OCI-LY3 (cell line): ENCODE measurements at regions not wholly inside any gene's neighbourhood (a gene's known extent, or its start where the extent isn't known, plus 50 kb on each side); places are given as distances from the start of the nearest gene placed in this dataset.

ENCODE experiments used
- H2AFZ ChIP-seq: fragments of 200-600, 300-600 bp; shearing (Covaris generic); 2 replicates; pipeline ENCODE4 v1.6.0; 2014; ENCODE audit warnings: antibody characterized with exemption, low read depth, low read length
- H3K27ac ChIP-seq: fragments of 200-600, 300-600 bp; sonication (generic); 2 replicates; pipeline ENCODE4 v1.5.1; 2014; ENCODE audit warnings: mild to moderate bottlenecking, low read length, moderate library complexity, mixed read lengths
- H3K27me3 ChIP-seq: fragments of 200-600, 300-600 bp; sonication (generic); 2 replicates; pipeline ENCODE4 v1.6.1; 2014; ENCODE audit warnings: low read depth, low read length, mixed read lengths
- H3K36me3 ChIP-seq: fragments of 200-600, 300-600 bp; sonication (generic); replicated peaks from 2 replicates; pipeline ENCODE3; 2014; ENCODE audit warnings: low read depth, low read length, mixed read lengths
- H3K4me1 ChIP-seq: fragments of 300-600, 200-600 bp; sonication (generic); 2 replicates; pipeline ENCODE4 v1.6.1; 2014; ENCODE audit warnings: low read length, mixed read lengths
- H3K4me2 ChIP-seq: fragments of 200-600, 300-600 bp; sonication (generic); 2 replicates; pipeline ENCODE4 v1.6.1; 2014; ENCODE audit warnings: low read length, mixed read lengths
- H3K4me3 ChIP-seq: fragments of 300-600, 200-600 bp; sonication (generic); 2 replicates; pipeline ENCODE4 v1.5.1; 2014; ENCODE audit warnings: antibody characterized with exemption, mild to moderate bottlenecking, low read length, moderate library complexity
- H3K79me2 ChIP-seq: fragments of 300-600, 200-600 bp; shearing (Covaris generic); 2 replicates; pipeline ENCODE4 v1.6.1; 2014; ENCODE audit warnings: mild to moderate bottlenecking, low read length, mixed read lengths
- H3K9ac ChIP-seq: fragments of 300-600, 200-600 bp; shearing (Covaris generic); 2 replicates; pipeline ENCODE4 v1.6.0; 2014; ENCODE audit warnings: mild to moderate bottlenecking, low read length, moderate library complexity
- H3K9me3 ChIP-seq: fragments of 200-600, 300-600 bp; shearing (Covaris generic); 2 replicates; pipeline ENCODE4 v1.6.1; 2014; ENCODE audit warnings: low read length, mixed read lengths; ENCODE audit not compliant: insufficient read depth
- H4K20me1 ChIP-seq: fragments of 200-600, 300-600 bp; sonication (generic); 2 replicates; pipeline ENCODE4 v1.6.1; 2016; ENCODE audit warnings: low read length, mixed read lengths; ENCODE audit not compliant: insufficient read depth
- EZH2phosphoT487 ChIP-seq: fragments of 200-600 bp; shearing (Covaris generic); IDR thresholded peaks from 2 replicates; pipeline ENCODE4 v1.6.1; 2018; ENCODE audit warnings: antibody characterized with exemption, mixed run types, low read depth
- TF ChIP-seq, protein P1 (sequence below): fragments of 200-600, 300-600 bp; sonication (generic); IDR thresholded peaks from 2 replicates; pipeline ENCODE4 v1.5.1; 2014; ENCODE audit warnings: antibody characterized with exemption, low read length, low read depth

DNA sequence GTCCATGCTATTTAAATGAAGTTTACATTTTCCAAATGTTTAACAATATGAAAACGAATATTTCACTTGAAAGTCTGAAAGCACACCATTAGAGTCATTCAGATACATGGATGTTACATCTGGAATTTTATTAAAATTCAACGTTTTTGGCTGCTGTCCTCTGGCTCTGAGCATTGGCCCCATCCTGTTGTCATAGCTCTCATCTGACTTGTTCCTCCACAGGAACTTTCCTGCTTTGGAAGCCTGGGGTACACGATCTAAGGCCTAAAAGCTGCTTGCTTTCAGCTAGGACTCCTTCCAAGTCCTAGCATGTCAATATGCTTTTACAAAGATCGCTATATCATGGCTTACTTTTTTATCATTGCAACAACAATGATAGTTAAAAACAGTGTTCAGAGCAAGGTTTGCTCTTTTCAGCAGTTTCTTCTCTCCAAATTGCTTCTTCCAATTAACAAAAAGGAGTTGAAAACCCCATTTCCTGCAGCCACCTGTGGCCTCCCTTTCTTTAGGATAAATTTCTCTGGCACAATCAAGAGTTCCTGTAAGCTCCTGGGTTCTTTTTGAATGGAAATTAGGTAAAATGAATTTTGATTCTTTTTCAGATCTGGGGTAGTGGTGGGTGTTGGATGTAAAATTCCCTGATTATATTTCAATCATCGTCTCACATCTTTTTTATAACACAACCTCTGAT lies 413.4 kb upstream of the AGA start:
- Histone ChIP-seq H3K4me2 (no peak overlapping the region), H3K27ac (no peak overlapping the region), H2AFZ (no peak overlapping the region)

DNA sequence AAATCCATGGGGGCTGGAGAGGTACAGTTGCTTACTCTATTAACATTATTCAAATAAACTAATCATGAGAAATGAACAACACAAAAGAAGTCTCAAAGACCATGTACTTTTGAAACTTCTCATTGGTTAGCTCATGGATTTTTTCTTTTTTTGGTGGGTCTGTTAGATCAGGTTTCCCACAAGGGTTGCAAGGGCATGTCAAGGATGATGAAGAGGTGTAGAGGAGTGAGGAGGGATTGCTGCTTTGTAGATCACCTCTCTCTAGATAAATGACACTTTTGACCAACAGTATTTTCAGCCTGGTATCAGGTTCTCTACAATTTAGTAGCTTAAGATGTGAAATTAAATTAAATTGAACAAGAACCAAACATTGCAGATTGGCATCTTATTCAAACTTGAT lies 417.9 kb upstream of the AGA start:
- TF ChIP-seq EZH2phosphoT487: no peak
- TF ChIP-seq, protein P1, sequence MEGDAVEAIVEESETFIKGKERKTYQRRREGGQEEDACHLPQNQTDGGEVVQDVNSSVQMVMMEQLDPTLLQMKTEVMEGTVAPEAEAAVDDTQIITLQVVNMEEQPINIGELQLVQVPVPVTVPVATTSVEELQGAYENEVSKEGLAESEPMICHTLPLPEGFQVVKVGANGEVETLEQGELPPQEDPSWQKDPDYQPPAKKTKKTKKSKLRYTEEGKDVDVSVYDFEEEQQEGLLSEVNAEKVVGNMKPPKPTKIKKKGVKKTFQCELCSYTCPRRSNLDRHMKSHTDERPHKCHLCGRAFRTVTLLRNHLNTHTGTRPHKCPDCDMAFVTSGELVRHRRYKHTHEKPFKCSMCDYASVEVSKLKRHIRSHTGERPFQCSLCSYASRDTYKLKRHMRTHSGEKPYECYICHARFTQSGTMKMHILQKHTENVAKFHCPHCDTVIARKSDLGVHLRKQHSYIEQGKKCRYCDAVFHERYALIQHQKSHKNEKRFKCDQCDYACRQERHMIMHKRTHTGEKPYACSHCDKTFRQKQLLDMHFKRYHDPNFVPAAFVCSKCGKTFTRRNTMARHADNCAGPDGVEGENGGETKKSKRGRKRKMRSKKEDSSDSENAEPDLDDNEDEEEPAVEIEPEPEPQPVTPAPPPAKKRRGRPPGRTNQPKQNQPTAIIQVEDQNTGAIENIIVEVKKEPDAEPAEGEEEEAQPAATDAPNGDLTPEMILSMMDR: no peak
- H4K20me1 ChIP-seq: no peaks in the 10 kb centered on the region
- H3K4me2 ChIP-seq: no peak overlapping the region
- no peaks in the 10 kb centered on the region for H3K36me3 ChIP-seq
- no peaks in the 10 kb centered on the region for H3K9me3 ChIP-seq
- H2AFZ ChIP-seq: no peak overlapping the region
- H3K4me1 ChIP-seq: no peaks in the 10 kb centered on the region
- no peak overlapping the region for H3K27ac ChIP-seq
- H3K4me3 ChIP-seq: no peak overlapping the region
- no peaks in the 10 kb centered on the region for H3K79me2 ChIP-seq
- H3K9ac ChIP-seq: no peak overlapping the region
- H3K27me3 ChIP-seq: no peaks in the 10 kb centered on the region

More for the DNA sequence above, 413.4 kb upstream of the AGA start:
- no peaks in the 10 kb centered on the region for H3K36me3 ChIP-seq
- H3K4me1 ChIP-seq: no peaks in the 10 kb centered on the region
- no peaks in the 10 kb centered on the region for H4K20me1 ChIP-seq
- H3K9me3 ChIP-seq: no peaks in the 10 kb centered on the region
- H3K27me3 ChIP-seq: no peaks in the 10 kb centered on the region
- TF ChIP-seq EZH2phosphoT487: no peak
- TF ChIP-seq, protein P1: no peak
- no peak overlapping the region for H3K9ac ChIP-seq
- no peaks in the 10 kb centered on the region for H3K79me2 ChIP-seq
- H3K4me3 ChIP-seq: no peak overlapping the region

DNA sequence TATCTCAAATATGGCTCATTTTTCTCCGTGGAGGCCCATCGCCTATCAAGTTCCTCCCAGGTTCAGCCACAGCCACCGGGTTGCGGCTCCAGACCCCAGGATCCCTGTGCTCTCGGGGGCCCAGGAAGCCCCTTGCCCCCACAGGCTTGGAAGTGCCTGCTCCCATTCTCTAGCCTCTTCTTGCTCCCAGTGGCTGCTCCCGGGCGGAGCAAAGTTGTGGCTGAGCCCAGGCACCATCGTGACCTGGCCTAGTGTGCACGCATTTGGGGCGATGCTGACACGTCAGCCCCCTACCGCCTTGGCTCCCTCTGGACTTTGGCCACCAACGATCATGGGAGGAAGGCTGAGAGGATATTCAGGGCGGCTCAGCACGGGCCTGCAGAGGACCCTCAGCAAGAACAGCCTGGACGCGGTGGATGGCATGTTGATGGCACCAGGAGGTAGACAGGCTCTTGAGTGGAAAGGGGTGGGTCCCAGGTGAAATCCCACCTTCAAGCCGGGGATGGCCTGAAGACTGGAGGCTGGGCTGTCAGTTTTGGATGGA lies 419.4 kb upstream of the AGA start:
- no peak overlapping the region for H3K4me3 ChIP-seq
- no peaks in the 10 kb centered on the region for H3K79me2 ChIP-seq
- TF ChIP-seq EZH2phosphoT487: no peak
- TF ChIP-seq, protein P1: no peak
- H3K4me1 ChIP-seq: no peaks in the 10 kb centered on the region
- H4K20me1 ChIP-seq: no peaks in the 10 kb centered on the region
- H2AFZ ChIP-seq: no peak overlapping the region
- H3K27me3 ChIP-seq: no peaks in the 10 kb centered on the region
- H3K4me2 ChIP-seq: no peak overlapping the region
- H3K9ac ChIP-seq: no peak overlapping the region
- no peaks in the 10 kb centered on the region for H3K9me3 ChIP-seq
- H3K36me3 ChIP-seq: no peaks in the 10 kb centered on the region
- H3K27ac ChIP-seq: no peak overlapping the region

DNA sequence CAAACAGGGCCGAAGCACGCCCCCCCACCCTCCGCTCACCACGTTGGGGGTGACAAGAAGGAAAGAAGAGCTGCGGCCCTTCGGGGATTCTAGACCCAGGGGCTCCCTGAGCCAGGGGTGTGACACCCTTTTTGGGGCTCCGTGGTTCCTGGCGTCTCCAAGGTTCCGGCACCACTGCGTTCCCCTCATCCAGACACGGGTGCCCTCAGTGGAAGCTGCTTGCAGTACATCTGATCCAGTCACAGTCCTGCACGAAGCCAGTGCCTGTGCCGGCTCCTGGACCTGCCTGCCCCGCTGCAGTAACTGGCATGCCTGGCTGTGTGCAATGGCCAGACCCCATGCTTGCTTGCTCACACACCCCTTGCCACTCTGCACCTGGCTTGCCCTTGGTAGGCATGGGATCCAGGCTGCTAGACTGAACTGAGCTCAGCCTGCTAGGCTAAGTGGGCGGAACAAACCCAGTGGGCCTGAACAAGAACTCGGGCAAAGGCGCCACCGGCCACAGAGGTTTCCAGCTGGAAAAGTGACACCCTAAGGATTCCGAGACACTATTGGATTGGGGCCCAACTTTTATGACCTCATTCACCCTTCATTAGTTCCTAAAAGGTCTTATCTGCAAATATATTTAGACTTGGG lies 420.4 kb upstream of the AGA start:
- H3K4me1 ChIP-seq: no peaks in the 10 kb centered on the region
- no peaks in the 10 kb centered on the region for H3K79me2 ChIP-seq
- no peaks in the 10 kb centered on the region for H3K36me3 ChIP-seq
- H4K20me1 ChIP-seq: no peaks in the 10 kb centered on the region
- no peak overlapping the region for H3K27ac ChIP-seq
- no peaks in the 10 kb centered on the region for H3K27me3 ChIP-seq
- H2AFZ ChIP-seq: no peak overlapping the region
- H3K4me3 ChIP-seq: no peak overlapping the region
- TF ChIP-seq, protein P1: no peak
- H3K9ac ChIP-seq: no peak overlapping the region
- H3K9me3 ChIP-seq: no peaks in the 10 kb centered on the region
- no peak overlapping the region for H3K4me2 ChIP-seq
